ENCODE measurements at regions not wholly inside any gene's neighbourhood (a gene's known extent, or its start where the extent isn't known, plus 50 kb on each side); places are given as distances from the start of the nearest gene placed in this dataset.
"Not testable (repeated sequence)": the region's sequence is repeated elsewhere in the genome, so short reads cannot be mapped to it uniquely, and the experiment has no call there.

DNA sequence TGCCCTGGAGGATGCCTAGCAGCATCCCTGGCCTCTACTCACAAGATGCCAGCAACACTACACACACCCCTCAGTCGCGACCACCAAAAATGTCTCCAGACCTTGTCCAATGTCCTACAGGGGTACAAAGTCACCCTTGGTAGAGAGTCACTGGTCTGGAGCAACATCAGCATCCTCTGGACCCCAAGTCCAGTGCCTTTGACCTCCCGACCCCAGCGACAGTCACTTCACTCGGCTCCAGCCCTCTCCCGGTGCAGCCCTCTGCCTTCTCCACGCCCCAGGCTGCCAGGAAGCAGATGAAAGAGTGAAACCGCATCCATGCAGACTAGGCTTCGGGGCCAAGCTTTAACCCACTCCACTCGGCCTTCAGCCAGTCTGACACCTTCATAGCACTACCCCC, 92.0 kb upstream of the SRSF6 start:
- no peak for DNase-seq (ENCODE audit: low read depth in 2 of 3, low spot score in 1 of 3)

GRCh38 chr20:43364001-43364400, 93.7 kb upstream of the SRSF6 start:
- DNase-seq (ENCODE audit: low read depth in 2 of 3, low spot score in 1 of 3): no peak

GRCh38 chr20:43363506-43363905, 94.2 kb upstream of the SRSF6 start:
- no peak for DNase-seq (ENCODE audit: low read depth in 2 of 3, low spot score in 1 of 3)

GRCh38 chr20:43361526-43361925, 96.2 kb upstream of the SRSF6 start:
- no peak for DNase-seq (ENCODE audit: low read depth in 2 of 3, low spot score in 1 of 3)

DNA sequence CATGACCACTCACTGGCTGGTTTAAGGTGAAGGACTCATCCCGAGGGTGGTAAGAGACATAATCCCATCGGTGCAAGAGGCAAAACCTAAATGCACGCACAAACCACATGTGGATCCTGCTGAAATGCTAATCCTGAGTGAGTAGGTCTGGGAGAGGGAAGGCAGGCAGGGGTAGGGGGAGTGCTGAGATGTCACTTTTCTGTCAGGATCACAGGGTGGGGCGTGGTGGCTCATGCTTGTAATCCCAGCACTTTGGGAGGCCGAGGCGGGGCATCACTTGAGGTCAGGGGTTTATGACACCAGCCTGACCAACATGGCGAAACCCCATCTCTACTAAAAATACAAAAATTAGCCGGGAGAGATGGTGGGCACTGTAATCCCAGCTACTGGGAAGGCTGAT, 97.7 kb upstream of the SRSF6 start:
- DNase-seq (ENCODE audit: low read depth in 2 of 3, low spot score in 1 of 3): no peak

- no peak for DNase-seq (ENCODE audit: low read depth in 2 of 3, low spot score in 1 of 3)
Measured at GRCh38 chr20:43358811-43359210, 98.9 kb upstream of the SRSF6 start.

DNA sequence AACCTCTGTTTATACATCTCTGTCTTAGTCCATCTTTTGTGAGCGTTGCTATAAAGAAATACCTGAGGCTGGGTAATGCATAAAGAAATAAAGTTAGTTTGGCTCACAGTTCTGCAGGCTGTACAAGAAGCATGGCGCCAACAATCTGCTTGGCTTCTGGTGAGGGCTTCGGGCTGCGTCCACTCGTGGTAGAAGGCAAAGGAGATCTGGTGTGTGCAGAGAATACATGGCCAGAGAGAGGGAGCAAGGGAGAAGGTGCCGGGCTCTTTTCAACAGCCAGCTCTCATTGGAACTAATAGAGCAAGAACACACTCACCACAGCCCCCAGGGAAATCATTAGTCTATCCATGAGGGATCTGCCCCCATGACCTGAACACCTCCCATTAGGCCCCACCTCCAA, 100.3 kb upstream of the SRSF6 start:
- no peak for DNase-seq (ENCODE audit: low read depth in 2 of 3, low spot score in 1 of 3)

DNA sequence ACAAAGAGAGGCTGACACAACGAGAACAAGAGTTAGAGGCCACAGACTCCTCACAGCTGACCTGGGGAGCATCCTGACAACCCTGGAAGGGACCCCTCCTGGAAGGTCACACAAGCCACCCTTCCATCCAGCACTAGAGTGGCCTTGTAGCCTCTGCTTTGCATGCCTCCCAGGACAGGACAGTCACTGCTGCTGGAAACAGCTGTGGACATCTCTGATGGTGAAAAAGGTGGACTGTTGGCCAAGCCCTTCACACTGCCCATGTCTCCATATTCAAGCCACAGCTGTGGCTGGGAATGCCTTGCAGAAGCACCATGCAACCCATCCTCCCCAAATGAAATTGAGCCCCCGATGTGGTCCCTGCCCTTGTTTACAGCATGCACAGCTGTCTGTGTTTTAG, 102.1 kb upstream of the SRSF6 start:
- no peak for DNase-seq (ENCODE audit: low read depth in 2 of 3, low spot score in 1 of 3)

GRCh38 chr20:43352996-43353395, 104.7 kb upstream of the SRSF6 start:
- no peak for DNase-seq (ENCODE audit: low read depth in 2 of 3, low spot score in 1 of 3)

- DNase-seq (ENCODE audit: low read depth in 2 of 3, low spot score in 1 of 3): not testable (repeated sequence)
Measured at GRCh38 chr20:43350694-43351093, 107.0 kb upstream of the SRSF6 start.

DNA sequence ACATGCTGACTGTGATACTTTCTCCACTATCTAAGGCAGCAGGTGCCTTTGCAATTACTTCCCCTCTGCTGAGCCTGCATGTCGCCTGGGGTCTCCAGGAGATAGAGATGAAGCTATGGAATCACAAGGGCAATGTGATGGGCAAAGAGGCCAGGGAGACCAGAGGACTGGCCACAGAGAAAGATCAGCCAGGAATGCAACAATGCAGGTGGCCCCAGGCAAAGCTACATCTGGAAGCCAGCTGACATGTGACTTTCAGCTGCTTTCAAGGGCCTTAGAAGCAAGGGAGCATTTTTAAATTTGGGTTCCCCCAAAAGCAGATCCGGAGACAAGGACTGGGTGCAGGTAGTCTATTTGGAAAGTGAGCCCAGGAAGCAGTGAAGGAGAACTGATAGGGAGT, 107.9 kb upstream of the SRSF6 start:
- no peak for DNase-seq (ENCODE audit: low read depth in 2 of 3, low spot score in 1 of 3)

- not testable (repeated sequence) for DNase-seq (ENCODE audit: low read depth in 2 of 3, low spot score in 1 of 3)
Measured at GRCh38 chr20:43347839-43348238, 109.9 kb upstream of the SRSF6 start.

DNA sequence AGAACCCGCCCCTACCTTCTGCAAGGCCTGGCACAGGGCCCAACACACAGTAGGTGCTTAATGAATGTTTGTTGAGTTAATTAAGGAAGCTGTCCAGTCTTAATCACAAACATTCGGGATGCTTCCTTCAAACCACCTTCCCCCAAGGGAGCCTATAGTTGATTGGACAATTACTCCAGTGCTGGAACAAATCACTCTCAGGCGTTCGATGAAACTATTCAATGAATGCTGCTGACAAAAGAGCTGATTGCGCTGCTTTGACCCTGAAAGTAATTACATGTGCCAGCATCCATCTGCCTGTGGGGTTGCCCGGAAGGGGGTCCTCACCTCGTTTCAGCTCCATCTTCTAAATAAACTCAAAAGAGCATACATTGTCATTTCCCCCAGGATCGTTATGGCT, 112.0 kb upstream of the SRSF6 start:
- no peak for DNase-seq (ENCODE audit: low read depth in 2 of 3, low spot score in 1 of 3)

DNA sequence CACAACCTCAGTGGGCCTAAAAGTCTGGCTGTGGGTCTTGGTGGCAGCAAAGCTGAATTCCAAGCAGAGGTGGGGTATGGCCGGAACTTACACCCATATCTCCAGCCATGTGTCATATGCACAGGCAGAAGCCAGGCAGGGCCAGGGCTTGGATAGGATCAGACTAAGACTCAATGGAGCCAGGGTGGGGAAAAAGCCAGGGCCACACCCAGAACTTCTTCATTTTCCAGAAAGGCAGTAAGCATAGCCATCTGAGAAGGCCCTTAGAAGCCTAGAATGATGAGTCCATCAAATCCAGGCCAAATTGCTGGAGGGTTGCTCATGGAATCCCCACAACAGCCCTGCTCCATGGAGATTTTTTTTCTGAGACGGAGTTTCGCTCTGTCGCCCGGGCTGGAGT, 116.2 kb upstream of the SRSF6 start:
- DNase-seq (ENCODE audit: low read depth in 2 of 3, low spot score in 1 of 3): no peak

GRCh38 chr20:43337036-43337435, 120.7 kb upstream of the SRSF6 start:
- no peak for DNase-seq (ENCODE audit: low read depth in 2 of 3, low spot score in 1 of 3)

- DNase-seq (ENCODE audit: low read depth in 2 of 3, low spot score in 1 of 3): no peak
Measured at GRCh38 chr20:43334080-43334479, 123.6 kb upstream of the SRSF6 start.

DNA sequence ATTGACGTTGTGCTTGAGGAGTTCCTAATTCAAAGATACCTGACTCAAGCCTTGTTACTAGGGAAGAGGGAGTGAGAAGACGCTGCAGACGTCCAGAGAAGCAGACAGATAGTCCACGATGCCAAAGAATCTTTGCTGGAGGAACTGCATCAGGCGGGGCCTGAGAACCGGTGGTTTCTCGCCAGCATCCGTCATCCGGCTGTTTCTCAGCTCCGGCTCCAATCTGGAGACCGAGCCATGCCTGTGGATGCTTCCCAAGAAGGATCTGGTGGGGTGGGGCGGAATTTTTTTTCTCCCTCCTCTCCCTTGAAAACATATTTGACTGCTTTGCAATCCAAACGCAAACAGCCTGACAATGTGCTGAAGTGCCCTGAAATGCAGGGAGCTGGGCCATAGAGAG, 125.8 kb upstream of the SRSF6 start:
- DNase-seq (ENCODE audit: low read depth in 2 of 3, low spot score in 1 of 3): no peak

DNA sequence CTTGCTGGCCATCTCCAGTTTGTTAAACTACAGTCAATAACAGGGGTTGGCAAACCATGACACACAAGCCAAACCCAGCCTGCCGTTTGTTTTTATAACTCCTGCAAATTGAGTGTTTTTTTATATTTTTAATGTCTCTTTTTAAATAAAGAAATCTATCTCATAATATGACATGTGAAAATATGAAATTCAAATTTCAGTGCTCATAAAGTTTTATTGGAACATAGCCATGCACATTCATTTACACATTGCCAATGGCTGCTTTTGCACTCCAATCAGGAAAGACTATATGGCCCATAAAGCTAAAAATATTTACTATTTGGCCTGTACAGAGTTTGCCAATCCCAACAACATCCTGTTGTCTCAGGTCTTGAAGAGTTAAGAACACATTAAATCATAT, 129.0 kb upstream of the SRSF6 start:
- DNase-seq (ENCODE audit: low read depth in 2 of 3, low spot score in 1 of 3): no peak

DNA sequence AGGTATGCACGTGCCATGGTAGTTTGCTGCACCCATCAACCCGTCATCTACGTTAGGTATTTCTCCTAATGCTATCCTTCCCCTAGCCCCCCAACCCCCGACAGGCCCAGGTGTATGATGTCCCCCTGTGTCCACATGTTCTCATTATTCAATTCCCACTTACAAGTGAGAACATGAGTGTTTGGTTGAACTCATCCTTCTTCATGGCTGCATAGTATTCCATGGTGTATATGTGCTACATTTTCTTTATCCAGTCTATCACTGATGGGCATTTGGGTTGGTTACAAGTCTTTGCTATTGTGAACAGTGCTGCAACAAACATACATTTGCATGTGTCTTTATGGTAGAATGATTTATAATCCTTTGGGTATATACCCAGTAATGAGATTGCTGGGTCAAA, 130.5 kb upstream of the SRSF6 start:
- not testable (repeated sequence) for DNase-seq (ENCODE audit: low read depth in 2 of 3, low spot score in 1 of 3)

DNA sequence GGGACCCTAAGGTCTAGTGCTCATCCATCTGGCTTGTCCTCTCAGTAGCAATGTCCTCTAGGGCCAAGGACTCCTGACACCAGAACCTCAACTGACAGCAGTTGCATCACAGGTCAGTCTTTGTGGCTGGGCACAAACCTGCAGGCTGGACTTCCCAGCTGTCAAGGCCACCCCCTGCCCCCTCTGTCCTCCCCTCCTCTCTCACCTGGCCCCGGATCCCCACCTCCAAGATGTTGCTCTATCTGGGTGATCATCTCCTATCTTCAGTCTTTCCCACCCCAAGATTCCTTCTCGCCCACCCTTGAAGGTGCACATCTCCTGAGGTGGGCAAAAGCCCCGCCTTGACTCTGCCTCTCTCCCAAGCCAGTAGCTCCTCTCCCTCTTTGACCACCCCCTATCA, 131.8 kb upstream of the SRSF6 start:
- no peak for DNase-seq (ENCODE audit: low read depth in 2 of 3, low spot score in 1 of 3)

- no peak for DNase-seq (ENCODE audit: low read depth in 2 of 3, low spot score in 1 of 3)
Measured at GRCh38 chr20:43323592-43323991, 133.9 kb upstream of the PTPRT start.

DNA sequence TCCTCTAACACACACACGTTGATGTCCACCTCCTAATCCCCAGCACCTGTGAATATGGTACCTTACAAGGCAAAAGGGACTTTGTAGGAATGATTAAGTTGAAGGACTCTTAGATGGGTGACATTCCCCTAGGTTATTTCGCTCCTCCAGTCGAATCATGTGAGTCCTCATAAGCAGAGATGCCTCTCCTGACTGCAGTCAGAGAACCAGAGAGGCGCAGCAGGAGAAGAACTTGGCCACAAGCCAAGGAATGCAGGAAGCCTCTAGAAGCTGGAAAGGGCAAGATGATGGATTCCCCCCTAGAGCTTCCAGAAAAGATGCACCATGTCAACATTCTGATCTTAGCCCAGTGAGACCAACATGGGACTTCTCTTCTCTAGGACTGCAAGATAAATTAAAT, 133.1 kb upstream of the PTPRT start:
- no peak for DNase-seq (ENCODE audit: low read depth in 2 of 3, low spot score in 1 of 3)

DNA sequence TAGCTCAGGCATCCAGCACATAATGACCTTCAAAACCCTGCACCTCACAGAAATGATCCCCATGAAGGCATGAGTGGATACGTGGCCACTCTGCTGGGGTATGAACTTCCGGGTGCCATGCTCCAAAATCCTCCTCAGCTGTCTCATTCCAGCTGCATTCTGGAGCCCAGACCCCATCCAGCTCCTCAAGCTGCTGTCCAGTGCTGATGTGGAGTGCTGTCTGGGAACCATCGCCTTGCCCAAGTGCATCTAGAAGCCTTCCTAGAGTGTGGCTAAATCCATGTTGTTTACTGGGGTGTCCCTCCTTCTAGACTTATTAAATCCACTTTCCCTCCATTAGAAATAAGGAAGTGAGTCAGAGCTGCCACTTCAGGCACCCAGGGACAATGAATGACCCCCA, 130.8 kb upstream of the PTPRT start:
- no peak for DNase-seq (ENCODE audit: low read depth in 2 of 3, low spot score in 1 of 3)

- DNase-seq (ENCODE audit: low read depth in 2 of 3, low spot score in 1 of 3): no peak
Measured at GRCh38 chr20:43318755-43319297, 129.1 kb upstream of the PTPRT start.

Measured in stimulated activated CD4-positive, alpha-beta T cell treated with anti-CD3 and anti-CD28 coated beads, Interleukin-12 subunit alpha, Interleukin-12 subunit beta, amount 100 ng/mL, for 48 hours (primary cell).